Motor neuron (in vitro differentiated cells): ENCODE measurements at regions not wholly inside any gene's neighbourhood (a gene's known extent, or its start where the extent isn't known, plus 50 kb on each side); places are given as distances from the start of the nearest gene placed in this dataset.
"Not testable (repeated sequence)": the region's sequence is repeated elsewhere in the genome, so short reads cannot be mapped to it uniquely, and the experiment has no call there.

Experiments
- ATAC-seq, 8 experiments: fragments of 200-7000 bp; cut with Tn5 transposase; replicated peaks in 6 of 8; 2 replicates each; pipeline ENCODE4 v1.8.0; 2021; ENCODE audit warnings: mild to moderate bottlenecking in 8 of 8, moderate library complexity in 8 of 8
- H3K27ac ChIP-seq, 2 donors: fragments of 250-450 bp; sonication (Bioruptor Pico); 2 replicates each; pipeline ENCODE4 v1.9.0; 2021; ENCODE audit warnings: antibody characterized with exemption in 2 of 2, mild to moderate bottlenecking in 2 of 2, moderate library complexity in 1 of 2
- H3K4me1 ChIP-seq, 2 donors: fragments of 250-450 bp; sonication (Bioruptor Pico); replicated peaks in 1 of 2; 2 replicates each; pipeline ENCODE4 v1.6.1; 2021; ENCODE audit warnings: antibody characterized with exemption in 2 of 2, mild to moderate bottlenecking in 2 of 2, moderate library complexity in 1 of 2
- H3K4me3 ChIP-seq, 5 donors: fragments of 250-450 bp; sonication (Bioruptor Pico); 2 replicates each; pipeline ENCODE4 v1.9.0; 2021; ENCODE audit warnings: antibody characterized with exemption in 5 of 5, mild to moderate bottlenecking in 5 of 5, moderate library complexity in 4 of 5
- WGBS, 10 experiments: fragments of 450-650 bp; shearing (Covaris generic); methylation state at CpG; one replicate each; pipeline ENCODE4 v1.0.0; 2022; 5-methylcytosine and 5-hydroxymethylcytosine counted together
- in situ Hi-C, 9 experiments: fragments of 400-800 bp; cut with MboI; loops; one replicate each; pipeline ENCODE4 v1.15.0; 2021; ENCODE audit warnings: low sequenced_read_pairs in 9 of 9, low pct_unique_long_range_greater_than_20kb in 2 of 9; ENCODE audit not compliant: unreplicated experiment in 9 of 9

DNA sequence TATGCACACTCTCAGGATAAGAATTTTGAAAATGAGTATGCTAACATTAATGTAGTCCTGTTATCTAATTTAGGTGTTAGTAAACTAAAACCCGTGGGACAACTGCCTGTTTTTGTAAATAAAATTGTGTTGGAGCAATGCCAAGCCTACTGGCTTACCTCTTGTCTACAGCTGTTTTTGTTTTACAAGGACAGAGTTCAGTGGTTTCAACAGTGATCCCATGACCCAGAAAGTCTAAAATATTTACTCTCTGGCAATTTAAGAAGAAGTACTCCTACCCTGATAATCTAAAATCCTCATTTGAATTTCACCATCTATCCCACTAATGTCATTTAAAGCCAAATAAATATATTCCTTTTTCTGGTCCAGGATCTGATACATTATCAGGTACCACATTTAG lies 132.9 kb downstream of the SPIN4 start:
- H3K4me1 ChIP-seq, H3K4me3 ChIP-seq, H3K27ac ChIP-seq, in situ Hi-C loops, ATAC-seq: not testable (repeated sequence)
- WGBS, 10 experiments: no CpG with 5 or more reads among the region's 1 CpG

- H3K4me3 ChIP-seq, in situ Hi-C loops, ATAC-seq, H3K4me1 ChIP-seq, H3K27ac ChIP-seq: not testable (repeated sequence)
- WGBS, 10 experiments: no CpG with 5 or more reads among the region's 1 CpG
Observed at GRCh38 chrX:63217549-63217948, 133.6 kb downstream of the SPIN4 start.

- ATAC-seq: peak in 2 of 8 experiments; percentile 55 to 58
- in situ Hi-C loops, H3K4me3 ChIP-seq, H3K27ac ChIP-seq, H3K4me1 ChIP-seq: not testable (repeated sequence)
- no CpG with 5 or more reads among the region's 1 CpG for WGBS, 10 experiments
Observed at GRCh38 chrX:63209645-63210044, 141.5 kb downstream of the SPIN4 start.

DNA sequence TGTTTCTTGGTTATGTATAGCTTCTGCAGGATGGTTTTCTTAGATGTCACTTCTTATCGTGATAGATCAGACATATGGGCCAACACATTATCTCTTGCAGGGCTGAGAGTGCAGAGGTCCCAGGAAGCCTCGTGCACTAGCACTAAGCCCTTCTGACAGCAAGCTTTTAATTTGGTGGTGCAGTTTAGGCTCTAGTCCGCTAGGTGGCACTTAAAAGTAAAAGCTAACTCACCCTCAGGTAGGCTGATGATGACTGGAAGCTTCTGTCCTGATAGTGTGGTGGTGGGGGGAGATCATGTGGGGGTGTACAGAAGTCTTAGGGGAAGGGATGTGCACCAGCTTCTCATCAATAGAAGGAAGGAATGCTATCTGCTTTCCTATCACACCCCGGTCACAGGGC lies 142.0 kb downstream of the SPIN4 start:
- H3K4me3 ChIP-seq, in situ Hi-C loops, H3K27ac ChIP-seq, H3K4me1 ChIP-seq: not testable (repeated sequence)
- ATAC-seq: peak in 2 of 8 experiments; percentile 44 to 48
- no CpG with 5 or more reads among the region's 4 CpGs for WGBS, 10 experiments

- in situ Hi-C loops, H3K4me1 ChIP-seq, H3K27ac ChIP-seq, H3K4me3 ChIP-seq: not testable (repeated sequence)
- ATAC-seq: peak in 2 of 8 experiments; percentile 86 to 94
- no CpG with 5 or more reads among the region's 7 CpGs for WGBS, 10 experiments
Observed at GRCh38 chrX:63204266-63205074, 146.7 kb downstream of the SPIN4 start.

DNA sequence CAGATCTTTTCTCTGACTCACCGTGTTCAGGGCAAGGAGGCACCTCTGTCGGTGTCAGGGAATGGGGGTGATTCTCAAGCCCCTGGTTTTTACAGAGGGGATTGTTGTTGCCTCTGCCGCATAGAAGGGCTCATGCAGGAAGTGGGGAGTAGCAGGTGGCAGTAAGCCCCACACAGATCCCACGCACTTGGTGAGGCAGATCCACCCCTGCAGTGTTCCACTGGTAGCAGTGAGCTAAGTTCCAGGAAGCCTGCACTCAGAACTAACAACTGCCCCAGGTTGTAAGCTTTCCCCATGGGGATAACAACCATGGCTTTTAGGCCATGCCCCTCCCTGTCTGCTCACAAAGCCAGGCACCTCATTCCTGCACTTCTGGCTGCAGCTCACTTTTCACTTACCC lies 149.1 kb downstream of the SPIN4 start:
- ATAC-seq, in situ Hi-C loops, H3K4me1 ChIP-seq, H3K27ac ChIP-seq, H3K4me3 ChIP-seq: not testable (repeated sequence)
- WGBS, 10 experiments: no CpG with 5 or more reads among the region's 4 CpGs

DNA sequence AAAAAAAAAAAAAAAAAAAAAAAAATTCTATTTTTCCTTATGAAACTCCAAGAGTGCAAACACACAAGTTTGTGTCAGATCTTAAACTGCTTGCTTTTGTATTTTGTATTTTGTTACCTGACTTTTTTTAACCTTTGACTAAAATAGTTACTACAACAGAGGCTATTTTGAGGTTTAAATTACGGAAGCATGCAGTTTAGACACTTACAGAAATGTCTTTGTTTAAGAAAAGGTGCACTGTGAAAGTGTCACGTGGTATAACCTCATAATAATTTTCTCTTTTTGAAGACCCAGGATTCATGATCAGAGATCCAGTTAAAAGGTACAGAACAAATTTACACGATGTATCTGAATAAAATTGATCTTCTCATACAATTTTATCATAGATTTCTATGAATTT lies 152.4 kb downstream of the SPIN4 start:
- ATAC-seq, H3K27ac ChIP-seq, H3K4me1 ChIP-seq, H3K4me3 ChIP-seq, in situ Hi-C loops: not testable (repeated sequence)
- no CpG with 5 or more reads among the region's 3 CpGs for WGBS, 10 experiments

DNA sequence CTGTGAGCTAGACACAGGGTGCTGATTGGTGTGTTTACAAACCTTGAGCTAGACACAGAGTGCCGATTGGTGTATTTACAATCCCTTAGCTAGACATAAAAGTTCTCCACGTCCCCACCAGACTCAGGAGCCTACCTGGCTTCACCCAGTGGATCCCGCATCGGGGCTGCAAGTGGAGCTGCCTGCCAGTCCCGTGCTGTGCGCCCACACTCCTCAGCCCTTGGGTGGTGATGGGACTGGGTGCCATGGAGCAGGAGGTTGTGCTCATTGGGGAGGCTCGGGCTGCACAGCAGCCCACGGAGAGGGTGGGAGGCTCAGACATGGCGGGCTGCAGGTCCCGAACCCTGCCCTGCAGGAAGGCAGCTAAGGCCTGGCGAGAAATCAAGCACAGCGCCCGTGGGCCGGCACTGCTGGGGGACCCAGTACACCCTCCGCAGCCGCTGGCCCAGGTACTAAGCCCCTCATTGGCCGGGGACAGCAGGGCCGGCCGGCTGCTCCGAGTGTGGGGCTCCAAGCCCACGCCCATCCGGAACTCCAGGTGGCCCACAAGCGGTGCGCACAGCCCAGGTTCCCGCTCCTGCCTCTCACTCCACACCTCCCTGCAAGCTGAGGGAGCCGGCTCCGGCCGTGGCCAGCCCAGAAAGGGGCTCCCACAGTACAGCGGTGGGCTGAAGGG lies 158.6 kb downstream of the SPIN4 start:
- in situ Hi-C loops: not testable (repeated sequence)
- WGBS, 10 experiments: 57% methylated on average over 5 of the region's 29 CpGs; no CpG with 5 or more reads in 9 of the 10 experiments

GRCh38 chrX:63186137-63186536 lies 165.0 kb downstream of the SPIN4 start:
- Histone ChIP-seq H3K4me3 (no peak overlapping the region), H3K4me1 (no peaks in the 10 kb centered on the region), H3K27ac (no peak overlapping the region)
- in situ Hi-C loops: no loop called here
- WGBS, 10 experiments: 25% methylated on average over 1 of the region's 1 CpG; no CpG with 5 or more reads in 9 of the 10 experiments
- no peak for ATAC-seq

More for the DNA sequence above, 158.6 kb downstream of the SPIN4 start:
- not testable (repeated sequence) for ATAC-seq, H3K4me1 ChIP-seq, H3K4me3 ChIP-seq, H3K27ac ChIP-seq

GRCh38 chrX:63179852-63180251 lies 171.3 kb downstream of the SPIN4 start:
- H3K4me3 ChIP-seq, in situ Hi-C loops, H3K27ac ChIP-seq, ATAC-seq, H3K4me1 ChIP-seq: not testable (repeated sequence)
- no CpG with 5 or more reads among the region's 3 CpGs for WGBS, 10 experiments

- no CpG with 5 or more reads among the region's 4 CpGs for WGBS, 10 experiments
- H3K4me3 ChIP-seq, H3K4me1 ChIP-seq, ATAC-seq, in situ Hi-C loops, H3K27ac ChIP-seq: not testable (repeated sequence)
Observed at GRCh38 chrX:63176578-63176977, 174.6 kb downstream of the SPIN4 start.

GRCh38 chrX:63173841-63174718 lies 177.1 kb downstream of the SPIN4 start:
- WGBS, 10 experiments: no CpG with 5 or more reads among the region's 8 CpGs
- peak in 2 of 8 experiments; percentile 81 to 95 for ATAC-seq
- H3K4me3 ChIP-seq, H3K4me1 ChIP-seq, H3K27ac ChIP-seq, in situ Hi-C loops: not testable (repeated sequence)

DNA sequence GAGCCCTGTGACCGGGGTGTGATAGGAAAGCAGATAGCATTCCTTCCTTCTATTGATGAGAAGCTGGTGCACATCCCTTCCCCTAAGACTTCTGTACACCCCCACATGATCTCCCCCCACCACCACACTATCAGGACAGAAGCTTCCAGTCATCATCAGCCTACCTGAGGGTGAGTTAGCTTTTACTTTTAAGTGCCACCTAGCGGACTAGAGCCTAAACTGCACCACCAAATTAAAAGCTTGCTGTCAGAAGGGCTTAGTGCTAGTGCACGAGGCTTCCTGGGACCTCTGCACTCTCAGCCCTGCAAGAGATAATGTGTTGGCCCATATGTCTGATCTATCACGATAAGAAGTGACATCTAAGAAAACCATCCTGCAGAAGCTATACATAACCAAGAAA lies 181.7 kb downstream of the SPIN4 start:
- H3K27ac ChIP-seq, H3K4me1 ChIP-seq, H3K4me3 ChIP-seq, in situ Hi-C loops: not testable (repeated sequence)
- WGBS, 10 experiments: no CpG with 5 or more reads among the region's 4 CpGs
- ATAC-seq: peak in 2 of 8 experiments; percentile 34 to 53
